GM12891 (cell line): ENCODE measurements at regions not wholly inside any gene's neighbourhood (a gene's known extent, or its start where the extent isn't known, plus 50 kb on each side); places are given as distances from the start of the nearest gene placed in this dataset.

Source experiments
- PAX5 ChIP-seq: IDR thresholded peaks from 2 replicates; pipeline ENCODE4 v1.6.1; 2011; ENCODE audit warnings: low read length, moderate library complexity, mild to moderate bottlenecking; ENCODE audit not compliant: insufficient read depth, severe bottlenecking
- POLR2A ChIP-seq: IDR thresholded peaks from 2 replicates; pipeline ENCODE4 v1.6.1; 2011; ENCODE audit warnings: low read depth, low read length, control low read depth
- POLR2AphosphoS5 ChIP-seq: IDR thresholded peaks from 2 replicates; pipeline ENCODE4 v1.6.1; 2011; ENCODE audit warnings: low read depth, low read length, control low read depth
- TAF1 ChIP-seq: IDR thresholded peaks from 2 replicates; pipeline ENCODE4 v1.6.1; 2011; ENCODE audit warnings: low read depth, low read length, control low read depth

DNA sequence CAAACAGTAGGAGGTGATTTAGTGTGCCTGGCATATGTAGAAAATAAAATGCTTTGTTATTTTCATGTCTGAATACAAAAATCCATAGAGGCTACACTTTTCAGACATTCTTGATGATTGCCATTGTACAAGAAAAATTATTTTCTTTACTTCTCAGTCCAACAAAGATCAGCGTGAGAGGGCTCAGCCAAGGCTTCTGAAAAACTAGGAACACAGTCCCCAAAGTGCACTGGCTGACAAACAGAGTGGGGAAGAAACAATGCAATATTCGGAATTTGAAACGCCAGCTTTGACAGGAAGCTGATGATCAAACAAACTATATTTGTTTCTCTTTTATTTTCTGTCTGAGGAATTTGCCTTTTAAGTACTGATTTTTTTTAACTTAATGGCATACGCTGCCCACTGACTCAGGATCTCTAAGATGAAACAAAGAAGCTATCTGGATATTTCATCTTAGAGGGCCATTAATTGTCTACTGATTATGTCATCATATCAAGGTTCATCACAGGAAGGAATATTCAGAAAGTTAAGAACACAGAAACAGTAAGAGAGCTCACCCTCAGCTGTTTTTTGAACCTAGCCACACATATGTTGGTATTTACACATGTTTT, 197.0 kb upstream of the INHBA start:
- TF ChIP-seq POLR2AphosphoS5 (no peak), TAF1 (no peak), POLR2A (no peak), PAX5 (no peak)
